ENCODE measurements at regions not wholly inside any gene's neighbourhood (a gene's known extent, or its start where the extent isn't known, plus 50 kb on each side); places are given as distances from the start of the nearest gene placed in this dataset.

DNA sequence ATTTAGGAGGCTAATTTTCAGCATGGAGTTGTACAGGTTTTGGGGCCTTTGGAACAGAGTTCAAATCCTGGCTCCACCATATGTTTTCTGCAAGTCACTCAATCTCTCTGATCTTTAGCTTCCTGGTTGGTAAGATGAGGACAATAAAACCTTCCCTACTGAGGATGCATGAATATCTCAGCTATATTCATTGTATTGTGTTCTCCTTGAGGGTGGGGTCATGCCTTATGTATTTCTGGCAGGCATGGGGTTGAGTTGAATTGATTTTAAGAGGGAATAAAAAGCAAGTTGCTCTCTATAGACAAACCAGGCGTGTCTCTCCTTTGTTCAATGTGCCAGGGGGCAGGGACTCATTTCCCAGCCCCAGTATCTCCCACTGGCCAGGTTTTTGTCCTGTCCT, 173.1 kb downstream of the C12orf75 start:
- H3K27me3 ChIP-seq (ENCODE audit: control insufficient read depth, insufficient read depth, low read length) = 0 out of 2 replicates have a peak, but pooled peaks cover 2% of the 10 kb centered on the region
- no peaks in the 10 kb centered on the region; the same call in 1 of the 2 replicates for H3K36me3 ChIP-seq (ENCODE audit: control insufficient read depth, insufficient read depth, low read length)
- DNase-seq (ENCODE audit: low read depth) = no peak
- ChIA-PET POLR2A (no interaction called here), CTCF (no interaction called here)
- TF ChIP-seq, protein P1, sequence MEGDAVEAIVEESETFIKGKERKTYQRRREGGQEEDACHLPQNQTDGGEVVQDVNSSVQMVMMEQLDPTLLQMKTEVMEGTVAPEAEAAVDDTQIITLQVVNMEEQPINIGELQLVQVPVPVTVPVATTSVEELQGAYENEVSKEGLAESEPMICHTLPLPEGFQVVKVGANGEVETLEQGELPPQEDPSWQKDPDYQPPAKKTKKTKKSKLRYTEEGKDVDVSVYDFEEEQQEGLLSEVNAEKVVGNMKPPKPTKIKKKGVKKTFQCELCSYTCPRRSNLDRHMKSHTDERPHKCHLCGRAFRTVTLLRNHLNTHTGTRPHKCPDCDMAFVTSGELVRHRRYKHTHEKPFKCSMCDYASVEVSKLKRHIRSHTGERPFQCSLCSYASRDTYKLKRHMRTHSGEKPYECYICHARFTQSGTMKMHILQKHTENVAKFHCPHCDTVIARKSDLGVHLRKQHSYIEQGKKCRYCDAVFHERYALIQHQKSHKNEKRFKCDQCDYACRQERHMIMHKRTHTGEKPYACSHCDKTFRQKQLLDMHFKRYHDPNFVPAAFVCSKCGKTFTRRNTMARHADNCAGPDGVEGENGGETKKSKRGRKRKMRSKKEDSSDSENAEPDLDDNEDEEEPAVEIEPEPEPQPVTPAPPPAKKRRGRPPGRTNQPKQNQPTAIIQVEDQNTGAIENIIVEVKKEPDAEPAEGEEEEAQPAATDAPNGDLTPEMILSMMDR (IDR thresholded peaks at IDR 0.05; ENCODE audit: insufficient read depth, low read depth, low read length) = no peak
- H3K4me3 ChIP-seq (ENCODE audit: low read depth, low read length) = no peak overlapping the region

- H3K4me3 ChIP-seq (ENCODE audit: low read depth, low read length) = no peak overlapping the region
- TF ChIP-seq, protein P1 (IDR thresholded peaks at IDR 0.05; ENCODE audit: insufficient read depth, low read depth, low read length) = no peak
- no peak for DNase-seq (ENCODE audit: low read depth)
- H3K36me3 ChIP-seq (ENCODE audit: control insufficient read depth, insufficient read depth, low read length) = no peaks in the 10 kb centered on the region; the same call in 1 of the 2 replicates
- ChIA-PET POLR2A (no interaction called here), CTCF (no interaction called here)
- 0 out of 2 replicates have a peak, but pooled peaks cover 2% of the 10 kb centered on the region for H3K27me3 ChIP-seq (ENCODE audit: control insufficient read depth, insufficient read depth, low read length)
Observed at GRCh38 chr12:105504286-105504685, 173.8 kb downstream of the C12orf75 start.

GRCh38 chr12:105506678-105507310, 176.3 kb downstream of the C12orf75 start:
- TF ChIP-seq, protein P1 (IDR thresholded peaks at IDR 0.05; ENCODE audit: insufficient read depth, low read depth, low read length) = no peak
- Histone ChIP-seq H3K4me3 (ENCODE audit: low read depth, low read length) (no peak overlapping the region), H3K27me3 (ENCODE audit: control insufficient read depth, insufficient read depth, low read length) (0 out of 2 replicates have a peak, but pooled peaks cover 2% of the 10 kb centered on the region), H3K36me3 (ENCODE audit: control insufficient read depth, insufficient read depth, low read length) (no peaks in the 10 kb centered on the region; the same call in 1 of the 2 replicates)
- ChIA-PET CTCF (no interaction called here), POLR2A (no interaction called here)
- DNase-seq (ENCODE audit: low read depth) = no peak

GRCh38 chr12:105507311-105508038, 177.0 kb downstream of the C12orf75 start:
- H3K27me3 ChIP-seq (ENCODE audit: control insufficient read depth, insufficient read depth, low read length) = 0 out of 2 replicates have a peak, but pooled peaks cover 2% of the 10 kb centered on the region
- no peaks in the 10 kb centered on the region; the same call in 1 of the 2 replicates for H3K36me3 ChIP-seq (ENCODE audit: control insufficient read depth, insufficient read depth, low read length)
- ChIA-PET CTCF (no interaction called here), POLR2A (no interaction called here)
- H3K4me3 ChIP-seq (ENCODE audit: low read depth, low read length) = no peak overlapping the region
- DNase-seq (ENCODE audit: low read depth) = no peak
- TF ChIP-seq, protein P1 (IDR thresholded peaks at IDR 0.05; ENCODE audit: insufficient read depth, low read depth, low read length) = no peak

GRCh38 chr12:105508096-105508495, 177.6 kb downstream of the C12orf75 start:
- CTCF ChIA-PET = no interaction called here
- H3K27me3 ChIP-seq (ENCODE audit: control insufficient read depth, insufficient read depth, low read length) = 0 out of 2 replicates have a peak, but pooled peaks cover 2% of the 10 kb centered on the region
- no peaks in the 10 kb centered on the region for H3K36me3 ChIP-seq (ENCODE audit: control insufficient read depth, insufficient read depth, low read length)
- no peak for DNase-seq (ENCODE audit: low read depth)
- no peak overlapping the region for H3K4me3 ChIP-seq (ENCODE audit: low read depth, low read length)
- POLR2A ChIA-PET = no interaction called here
- TF ChIP-seq, protein P1 (IDR thresholded peaks at IDR 0.05; ENCODE audit: insufficient read depth, low read depth, low read length) = no peak
